Stomach (tissue), 4 donors: ENCODE measurements at regions not wholly inside any gene's neighbourhood (a gene's known extent, or its start where the extent isn't known, plus 50 kb on each side); places are given as distances from the start of the nearest gene placed in this dataset.

Experiments used
- EP300 ChIP-seq: sonication (generic); formaldehyde crosslinking; IDR thresholded peaks from one replicate; pipeline ENCODE4 v1.6.1; 2017; ENCODE audit warnings: antibody characterized with exemption
- POLR2A ChIP-seq, 4 donors: fragments of 450-650 bp; IDR thresholded peaks; one replicate each; pipeline ENCODE4 v1.6.1; 2016; ENCODE audit warnings: antibody characterized with exemption in 4 of 4, control low read depth in 2 of 4, mild to moderate bottlenecking in 1 of 4, moderate library complexity in 1 of 4
- POLR2AphosphoS5 ChIP-seq, 3 donors: sonication (generic); formaldehyde crosslinking; IDR thresholded peaks; one replicate each; pipeline ENCODE4 v1.6.1; 2016; ENCODE audit warnings: antibody characterized with exemption in 3 of 3
- TF ChIP-seq, protein P1 (sequence below), 7 experiments: fragments of 450-650 bp in 4 of 7; fragments of 200-600 bp in 3 of 7; sonication (generic) in 3 of 7; IDR thresholded peaks; one replicate each; pipeline ENCODE4 v1.5.1; 2016 to 2019; ENCODE audit warnings: antibody characterized with exemption in 7 of 7, control low read depth in 2 of 7, mild to moderate bottlenecking in 1 of 7

DNA sequence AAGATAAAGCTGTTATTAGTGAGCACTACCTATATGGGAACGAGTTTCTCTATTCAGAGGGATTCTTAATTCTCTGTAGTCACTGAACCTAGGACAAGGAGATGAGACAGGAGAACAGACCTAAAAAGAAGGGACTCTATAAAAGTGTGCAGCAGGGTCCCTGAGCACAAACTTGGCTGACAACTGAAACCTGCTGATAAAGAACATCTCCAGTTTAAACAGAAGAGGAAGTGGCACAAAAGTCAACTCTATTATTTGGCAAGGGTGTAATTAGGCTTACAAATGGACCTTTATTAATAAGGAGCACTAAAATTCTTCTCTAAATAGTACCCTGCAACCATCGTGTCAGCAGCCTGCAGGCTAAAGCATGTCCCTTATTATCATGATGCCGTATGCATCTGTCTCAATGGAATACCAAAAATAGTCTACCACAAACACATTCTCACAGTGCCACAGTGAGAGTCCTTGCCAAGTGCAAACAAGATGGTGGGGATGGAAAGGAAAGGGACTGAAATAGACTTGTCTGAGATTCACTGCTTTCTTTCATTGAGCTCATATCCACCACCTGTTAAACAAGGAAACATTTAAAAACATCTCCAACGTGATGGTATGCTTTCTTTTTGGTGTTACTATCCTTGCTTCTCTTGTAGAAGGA, 260.2 kb downstream of the INSIG2 start:
- TF ChIP-seq EP300 = no peak
- TF ChIP-seq, protein P1, sequence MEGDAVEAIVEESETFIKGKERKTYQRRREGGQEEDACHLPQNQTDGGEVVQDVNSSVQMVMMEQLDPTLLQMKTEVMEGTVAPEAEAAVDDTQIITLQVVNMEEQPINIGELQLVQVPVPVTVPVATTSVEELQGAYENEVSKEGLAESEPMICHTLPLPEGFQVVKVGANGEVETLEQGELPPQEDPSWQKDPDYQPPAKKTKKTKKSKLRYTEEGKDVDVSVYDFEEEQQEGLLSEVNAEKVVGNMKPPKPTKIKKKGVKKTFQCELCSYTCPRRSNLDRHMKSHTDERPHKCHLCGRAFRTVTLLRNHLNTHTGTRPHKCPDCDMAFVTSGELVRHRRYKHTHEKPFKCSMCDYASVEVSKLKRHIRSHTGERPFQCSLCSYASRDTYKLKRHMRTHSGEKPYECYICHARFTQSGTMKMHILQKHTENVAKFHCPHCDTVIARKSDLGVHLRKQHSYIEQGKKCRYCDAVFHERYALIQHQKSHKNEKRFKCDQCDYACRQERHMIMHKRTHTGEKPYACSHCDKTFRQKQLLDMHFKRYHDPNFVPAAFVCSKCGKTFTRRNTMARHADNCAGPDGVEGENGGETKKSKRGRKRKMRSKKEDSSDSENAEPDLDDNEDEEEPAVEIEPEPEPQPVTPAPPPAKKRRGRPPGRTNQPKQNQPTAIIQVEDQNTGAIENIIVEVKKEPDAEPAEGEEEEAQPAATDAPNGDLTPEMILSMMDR (IDR thresholded peaks at IDR 0.05) = no peak
- no peak for TF ChIP-seq POLR2A (IDR thresholded peaks at IDR 0.05)
- TF ChIP-seq POLR2AphosphoS5 (IDR thresholded peaks at IDR 0.05) = no peak
